Body of pancreas (tissue), 4 donors: ENCODE measurements at regions not wholly inside any gene's neighbourhood (a gene's known extent, or its start where the extent isn't known, plus 50 kb on each side); places are given as distances from the start of the nearest gene placed in this dataset.

Experiments used
- ATAC-seq: fragments of 150-250 bp; one replicate; pipeline ENCODE4 v1.9.1; 2016
- DNase-seq, 4 donors: peaks; one replicate each; pipeline ENCODE4 v3.0.0-alpha.2; 2019
- H3K27ac ChIP-seq, 4 donors: fragments of 200-600 bp; sonication (generic); 1 replicate in 3 of 4; 2 replicates in 1 of 4; pipeline versions ENCODE4 v1.5.1 to v1.6.1; 2016 to 2019; ENCODE audit warnings: mild to moderate bottlenecking in 1 of 4, mixed read lengths in 1 of 4, moderate library complexity in 1 of 4
- H3K27me3 ChIP-seq, 2 donors: fragments of 200-600 bp; sonication (generic); one replicate each; pipeline ENCODE4 v1.6.0; 2016; ENCODE audit warnings: mild to moderate bottlenecking in 1 of 2
- H3K36me3 ChIP-seq, 2 donors: fragments of 200-600 bp; sonication (generic); replicated peaks in 1 of 2; 2 replicates each; pipeline ENCODE4 v1.5.1; 2016; ENCODE audit warnings: low read depth in 2 of 2; ENCODE audit not compliant: insufficient read depth in 1 of 2
- H3K4me1 ChIP-seq: fragments of 200-600 bp; sonication (generic); one replicate; pipeline ENCODE4 v1.6.0; 2016
- H3K4me3 ChIP-seq, 2 donors: fragments of 200-600 bp; sonication (generic); 1 replicate in 1 of 2; 2 replicates in 1 of 2; pipeline ENCODE4 v1.5.1; 2016 to 2019
- H3K9me3 ChIP-seq, 3 donors: fragments of 200-600 bp; sonication (generic); 1 replicate in 2 of 3; 2 replicates in 1 of 3; pipeline ENCODE4 v1.5.1; 2016
- POLR2A ChIP-seq, 3 donors: fragments of 450-650 bp; IDR thresholded peaks; one replicate each; pipeline ENCODE4 v1.6.1; 2016; ENCODE audit warnings: antibody characterized with exemption in 3 of 3, mild to moderate bottlenecking in 2 of 3
- WGBS, 2 donors: methylation state at CpG; one replicate each; pipeline ENCODE4 v1.1.5; 2017; 5-methylcytosine and 5-hydroxymethylcytosine counted together
- intact Hi-C: fragments of 100-400 bp; cut with DNase I; formaldehyde crosslinking; loops from one replicate; pipeline ENCODE4 v1.15.1; 2023
- TF ChIP-seq, protein P1 (sequence below), 7 experiments: fragments of 450-650 bp in 4 of 7; fragments of 200-600 bp in 3 of 7; sonication (generic) in 3 of 7; IDR thresholded peaks; one replicate each; pipeline ENCODE4 v1.5.1; 2016 to 2019; ENCODE audit warnings: antibody characterized with exemption in 7 of 7

DNA sequence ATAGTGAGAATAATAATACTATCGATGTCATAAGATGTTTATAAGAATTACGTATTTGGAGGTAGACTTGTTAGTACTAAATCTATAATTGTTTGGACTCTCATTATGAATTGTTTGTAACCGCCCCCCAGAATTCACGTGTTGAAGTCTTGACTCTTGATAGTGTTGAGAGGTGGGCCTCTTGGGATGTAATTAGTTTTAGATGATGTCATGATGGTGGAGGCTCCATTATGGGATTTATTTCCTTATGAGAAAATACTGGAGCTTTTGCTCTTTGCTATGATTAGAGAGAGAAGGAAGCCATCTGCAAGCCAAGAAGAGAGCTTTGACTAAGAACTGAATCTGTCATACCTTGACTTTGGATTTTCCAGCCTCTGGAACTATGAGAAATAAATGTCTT lies 142.2 kb downstream of the PRDM9 start:
- intact Hi-C loops: no loop called here
- 76 to 78% methylated on average over 4 of the region's 4 CpGs for WGBS, 2 donors
- Histone ChIP-seq H3K27me3 (no peaks in the 10 kb centered on the region), H3K4me3 (no peak overlapping the region), H3K4me1 (no peaks in the 10 kb centered on the region), H3K9me3 (no peaks in the 10 kb centered on the region), H3K27ac (no peak overlapping the region), H3K36me3 (no peaks in the 10 kb centered on the region)
- ATAC-seq (no peak), DNase-seq (no peak)
- TF ChIP-seq POLR2A (IDR thresholded peaks at IDR 0.05): no peak
- TF ChIP-seq, protein P1, sequence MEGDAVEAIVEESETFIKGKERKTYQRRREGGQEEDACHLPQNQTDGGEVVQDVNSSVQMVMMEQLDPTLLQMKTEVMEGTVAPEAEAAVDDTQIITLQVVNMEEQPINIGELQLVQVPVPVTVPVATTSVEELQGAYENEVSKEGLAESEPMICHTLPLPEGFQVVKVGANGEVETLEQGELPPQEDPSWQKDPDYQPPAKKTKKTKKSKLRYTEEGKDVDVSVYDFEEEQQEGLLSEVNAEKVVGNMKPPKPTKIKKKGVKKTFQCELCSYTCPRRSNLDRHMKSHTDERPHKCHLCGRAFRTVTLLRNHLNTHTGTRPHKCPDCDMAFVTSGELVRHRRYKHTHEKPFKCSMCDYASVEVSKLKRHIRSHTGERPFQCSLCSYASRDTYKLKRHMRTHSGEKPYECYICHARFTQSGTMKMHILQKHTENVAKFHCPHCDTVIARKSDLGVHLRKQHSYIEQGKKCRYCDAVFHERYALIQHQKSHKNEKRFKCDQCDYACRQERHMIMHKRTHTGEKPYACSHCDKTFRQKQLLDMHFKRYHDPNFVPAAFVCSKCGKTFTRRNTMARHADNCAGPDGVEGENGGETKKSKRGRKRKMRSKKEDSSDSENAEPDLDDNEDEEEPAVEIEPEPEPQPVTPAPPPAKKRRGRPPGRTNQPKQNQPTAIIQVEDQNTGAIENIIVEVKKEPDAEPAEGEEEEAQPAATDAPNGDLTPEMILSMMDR (IDR thresholded peaks at IDR 0.05): no peak

DNA sequence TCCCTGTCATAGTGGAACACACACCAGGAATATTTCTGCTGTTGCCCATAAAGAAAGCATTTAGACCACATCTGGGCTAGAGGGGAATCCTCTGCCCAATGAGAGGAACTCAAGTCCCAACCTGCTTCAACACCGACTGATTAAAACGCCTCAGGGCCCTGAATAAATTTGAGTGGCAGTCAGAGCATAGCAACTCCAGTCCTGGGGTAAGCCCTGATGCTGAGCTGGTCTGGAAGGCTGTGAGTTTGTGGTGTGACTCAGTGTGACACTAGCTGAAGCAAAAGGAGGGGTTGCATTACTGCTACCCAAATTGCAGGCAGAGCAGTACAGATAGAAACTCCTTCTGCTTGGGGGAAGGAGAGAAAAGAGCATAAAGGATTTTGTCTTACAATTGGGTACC lies 148.3 kb downstream of the PRDM9 start:
- Histone ChIP-seq H3K4me1 (no peaks in the 10 kb centered on the region), H3K36me3 (no peaks in the 10 kb centered on the region), H3K27ac (no peak overlapping the region), H3K4me3 (no peak overlapping the region), H3K27me3 (no peaks in the 10 kb centered on the region), H3K9me3 (no peaks in the 10 kb centered on the region)
- intact Hi-C loops: no loop called here
- ATAC-seq (no peak), DNase-seq (no peak)
- 55 to 68% methylated on average over 2 of the region's 2 CpGs for WGBS, 2 donors
- no peak for TF ChIP-seq POLR2A (IDR thresholded peaks at IDR 0.05)
- TF ChIP-seq, protein P1 (IDR thresholded peaks at IDR 0.05): no peak

DNA sequence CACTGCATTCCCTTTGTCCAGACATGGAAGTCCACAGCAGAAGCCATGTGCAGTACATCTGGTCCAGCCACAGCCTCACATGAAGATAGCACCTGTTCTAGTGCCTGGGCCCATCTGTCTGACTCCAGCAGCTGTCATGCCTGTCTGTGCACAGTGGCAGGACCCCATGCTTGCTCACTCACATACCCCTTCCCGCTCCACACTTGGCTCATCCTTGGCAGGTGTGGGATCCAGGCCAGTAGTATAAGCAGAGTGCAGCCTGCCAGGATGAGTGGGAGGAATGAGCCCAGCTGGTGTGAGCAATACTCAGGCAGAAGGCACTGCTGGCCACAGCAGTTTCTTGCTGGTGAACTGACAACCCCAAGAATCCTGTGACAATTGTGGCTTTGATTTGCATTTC lies 168.0 kb downstream of the PRDM9 start:
- Histone ChIP-seq H3K27ac (no peak overlapping the region), H3K4me1 (no peaks in the 10 kb centered on the region), H3K9me3 (peaks cover 0 to 3% (median 0%) of the 10 kb centered on the region in 3 donors), H3K27me3 (no peaks in the 10 kb centered on the region), H3K36me3 (no peaks in the 10 kb centered on the region), H3K4me3 (no peak overlapping the region)
- DNase-seq (no peak), ATAC-seq (no peak)
- 69 to 100% methylated on average over 1 of the region's 1 CpG for WGBS, 2 donors
- intact Hi-C loops: no loop called here
- TF ChIP-seq POLR2A (IDR thresholded peaks at IDR 0.05): no peak
- TF ChIP-seq, protein P1 (IDR thresholded peaks at IDR 0.05): no peak

DNA sequence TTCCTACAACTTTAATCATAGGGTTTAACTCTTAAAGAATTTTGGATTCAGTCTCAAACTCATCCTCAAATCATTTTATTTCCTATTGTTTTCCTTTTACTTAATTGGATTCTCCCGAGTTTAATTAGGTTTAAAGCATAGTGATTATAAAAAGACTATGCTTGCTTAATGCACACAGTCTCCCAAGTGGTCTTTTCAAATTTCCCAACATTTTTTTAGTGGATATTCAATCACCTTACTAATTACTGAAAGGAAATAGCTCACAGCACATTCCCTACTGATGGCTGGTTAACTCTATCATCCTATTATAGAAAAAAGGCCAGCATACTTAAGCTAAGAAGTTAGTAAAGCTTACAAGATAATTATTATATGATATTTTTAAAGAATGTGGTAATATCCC lies 170.6 kb downstream of the PRDM9 start:
- no peak for ATAC-seq
- no peak for TF ChIP-seq POLR2A (IDR thresholded peaks at IDR 0.05)
- TF ChIP-seq, protein P1 (IDR thresholded peaks at IDR 0.05): no peak
- Histone ChIP-seq H3K4me3 (no peak overlapping the region), H3K36me3 (no peaks in the 10 kb centered on the region), H3K27me3 (no peaks in the 10 kb centered on the region), H3K27ac (no peak overlapping the region), H3K9me3 (peaks cover 0 to 3% (median 0%) of the 10 kb centered on the region in 3 donors), H3K4me1 (no peaks in the 10 kb centered on the region)
- intact Hi-C loops: no loop called here
- 35 to 47% methylated on average over 1 of the region's 1 CpG for whole genome bisulfite sequencing, 2 donors
- no peak for DNase-seq

DNA sequence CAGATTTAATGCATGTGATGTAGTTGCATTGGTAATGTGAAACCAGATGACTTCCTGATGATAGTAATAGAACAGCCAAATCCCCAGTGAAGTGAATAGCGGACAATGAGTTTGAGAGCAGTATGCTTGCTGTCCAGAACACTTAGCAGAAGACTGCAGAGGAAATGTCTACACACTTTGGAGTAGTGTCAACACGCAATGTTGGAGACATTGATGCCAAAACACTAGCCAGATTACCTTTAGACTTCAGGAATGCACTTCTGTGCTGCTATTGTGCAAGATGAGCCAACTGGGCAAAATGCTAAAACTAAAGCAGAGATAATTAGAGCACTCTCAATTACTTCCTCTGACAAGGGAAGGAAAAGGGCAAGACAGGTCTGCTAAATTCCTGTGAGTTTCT lies 176.7 kb downstream of the PRDM9 start:
- DNase-seq (no peak), ATAC-seq (no peak)
- H3K4me3 ChIP-seq: no peak overlapping the region
- no peaks in the 10 kb centered on the region for H3K27me3 ChIP-seq
- H3K36me3 ChIP-seq: no peaks in the 10 kb centered on the region
- H3K9me3 ChIP-seq: no peaks in the 10 kb centered on the region
- TF ChIP-seq, protein P1 (IDR thresholded peaks at IDR 0.05): no peak
- TF ChIP-seq POLR2A (IDR thresholded peaks at IDR 0.05): no peak
- H3K4me1 ChIP-seq: no peaks in the 10 kb centered on the region
- 21 to 31% methylated on average over 2 of the region's 2 CpGs for WGBS, 2 donors
- intact Hi-C loops: no loop called here
- no peak overlapping the region for H3K27ac ChIP-seq
